ENCODE measurements at regions not wholly inside any gene's neighbourhood (a gene's known extent, or its start where the extent isn't known, plus 50 kb on each side); places are given as distances from the start of the nearest gene placed in this dataset.

- no peak for DNase-seq (ENCODE audit: low read depth in 2 of 2)
These were observed 703.0 kb upstream of the NUDT12 start for GRCh38 chr5:104265531-104266140.

GRCh38 chr5:104247260-104247659 lies 684.7 kb upstream of the NUDT12 start:
- DNase-seq (ENCODE audit: low read depth in 2 of 2), result no peak

- DNase-seq (ENCODE audit: low read depth in 2 of 2), result no peak
These were observed 678.5 kb upstream of the NUDT12 start for GRCh38 chr5:104241046-104241445.

- DNase-seq (ENCODE audit: low read depth in 2 of 2), result no peak
These were observed 675.0 kb upstream of the NUDT12 start for GRCh38 chr5:104237586-104237985.

- DNase-seq (ENCODE audit: low read depth in 2 of 2), result no peak
These were observed 661.5 kb upstream of the NUDT12 start for GRCh38 chr5:104223885-104224773.

- no peak for DNase-seq (ENCODE audit: low read depth in 2 of 2)
These were observed 655.6 kb upstream of the NUDT12 start for GRCh38 chr5:104218200-104218599.

GRCh38 chr5:104213216-104213615 lies 650.6 kb upstream of the NUDT12 start:
- DNase-seq (ENCODE audit: low read depth in 2 of 2), result no peak

GRCh38 chr5:104199771-104200170 lies 637.2 kb upstream of the NUDT12 start:
- DNase-seq (ENCODE audit: low read depth in 2 of 2), result no peak

- DNase-seq (ENCODE audit: low read depth in 2 of 2), result no peak
These were observed 635.6 kb upstream of the NUDT12 start for GRCh38 chr5:104198156-104198555.

- DNase-seq (ENCODE audit: low read depth in 2 of 2), result no peak
These were observed 627.3 kb upstream of the NUDT12 start for GRCh38 chr5:104189909-104190308.

- no peak for DNase-seq (ENCODE audit: low read depth in 2 of 2)
These were observed 626.4 kb upstream of the NUDT12 start for GRCh38 chr5:104189031-104189430.

GRCh38 chr5:104187656-104188055 lies 625.1 kb upstream of the NUDT12 start:
- no peak for DNase-seq (ENCODE audit: low read depth in 2 of 2)

GRCh38 chr5:104186510-104186909 lies 623.9 kb upstream of the NUDT12 start:
- DNase-seq (ENCODE audit: low read depth in 2 of 2), result no peak

- no peak for DNase-seq (ENCODE audit: low read depth in 2 of 2)
These were observed 623.5 kb upstream of the NUDT12 start for GRCh38 chr5:104186100-104186499.

- DNase-seq (ENCODE audit: low read depth in 2 of 2), result no peak
These were observed 621.7 kb upstream of the NUDT12 start for GRCh38 chr5:104184264-104184663.

GRCh38 chr5:104178829-104179456 lies 616.4 kb upstream of the NUDT12 start:
- DNase-seq (ENCODE audit: low read depth in 2 of 2), result no peak

- DNase-seq (ENCODE audit: low read depth in 2 of 2), result no peak
These were observed 615.5 kb upstream of the NUDT12 start for GRCh38 chr5:104178066-104178465.

GRCh38 chr5:104177651-104178050 lies 615.1 kb upstream of the NUDT12 start:
- DNase-seq (ENCODE audit: low read depth in 2 of 2), result no peak

- DNase-seq (ENCODE audit: low read depth in 2 of 2), result no peak
These were observed 610.4 kb upstream of the NUDT12 start for GRCh38 chr5:104172976-104173375.

GRCh38 chr5:104171958-104172690 lies 609.5 kb upstream of the NUDT12 start:
- no peak for DNase-seq (ENCODE audit: low read depth in 2 of 2)

- DNase-seq (ENCODE audit: low read depth in 2 of 2), result no peak
These were observed 608.3 kb upstream of the NUDT12 start for GRCh38 chr5:104170926-104171325.

GRCh38 chr5:104146652-104147051 lies 584.1 kb upstream of the NUDT12 start:
- DNase-seq (ENCODE audit: low read depth in 2 of 2), result no peak
